Loucy (cell line): ENCODE measurements at regions not wholly inside any gene's neighbourhood (a gene's known extent, or its start where the extent isn't known, plus 50 kb on each side); places are given as distances from the start of the nearest gene placed in this dataset.

Source experiments
- H2AFZ ChIP-seq: fragments of 200-600 bp; sonication (generic); 2 replicates; pipeline ENCODE4 v1.6.0; 2016; ENCODE audit warnings: antibody characterized with exemption, mild to moderate bottlenecking, low read length, moderate library complexity
- H3F3A ChIP-seq: fragments of 200-600 bp; 2 replicates; pipeline ENCODE4 v1.6.0; 2016; ENCODE audit warnings: antibody characterized with exemption, low read depth, mild to moderate bottlenecking
- H3K27me3 ChIP-seq: fragments of 200-600 bp; sonication (generic); 2 replicates; pipeline ENCODE4 v1.6.1; 2014; ENCODE audit warnings: low read length, mild to moderate bottlenecking; ENCODE audit not compliant: insufficient read depth, poor library complexity, severe bottlenecking
- H3K36me3 ChIP-seq: fragments of 200-600 bp; sonication (generic); 2 replicates; pipeline ENCODE4 v1.6.1; 2016; ENCODE audit warnings: low read length; ENCODE audit not compliant: insufficient read depth
- H3K4me1 ChIP-seq: fragments of 200-600 bp; sonication (generic); 2 replicates; pipeline ENCODE4 v1.5.1; 2014; ENCODE audit warnings: low read length, mild to moderate bottlenecking; ENCODE audit not compliant: insufficient read depth, poor library complexity, severe bottlenecking
- H3K4me2 ChIP-seq: fragments of 200-600 bp; sonication (generic); 2 replicates; pipeline ENCODE4 v1.6.0; 2014; ENCODE audit warnings: antibody characterized with exemption, low read length, low read depth, mild to moderate bottlenecking; ENCODE audit not compliant: poor library complexity, severe bottlenecking
- H3K4me3 ChIP-seq: fragments of 200-600 bp; sonication (generic); 2 replicates; pipeline ENCODE4 v1.5.1; 2014; ENCODE audit warnings: low read length, mild to moderate bottlenecking, mixed read lengths; ENCODE audit not compliant: poor library complexity, severe bottlenecking
- H3K79me2 ChIP-seq: fragments of 200-600 bp; sonication (generic); 2 replicates; pipeline ENCODE4 v1.6.1; 2014; ENCODE audit warnings: low read length; ENCODE audit not compliant: insufficient read depth
- H3K9ac ChIP-seq: fragments of 200-600 bp; sonication (generic); 2 replicates; pipeline ENCODE4 v1.6.0; 2014; ENCODE audit warnings: mild to moderate bottlenecking, low read depth, low read length, moderate library complexity; ENCODE audit not compliant: poor library complexity, severe bottlenecking
- H3K9me2 ChIP-seq: fragments of 200-600 bp; sonication (generic); replicated peaks from 2 replicates; pipeline ENCODE4 v1.6.1; 2016; ENCODE audit warnings: low read depth, low read length, mixed read lengths
- H3K9me3 ChIP-seq: fragments of 200-600 bp; sonication (generic); 2 replicates; pipeline ENCODE4 v1.6.1; 2014; ENCODE audit warnings: mild to moderate bottlenecking, antibody characterized with exemption, low read length, low read depth; ENCODE audit not compliant: insufficient read depth
- H4K20me1 ChIP-seq: fragments of 200-600 bp; sonication (generic); 2 replicates; pipeline ENCODE4 v1.6.0; 2014; ENCODE audit warnings: antibody characterized with exemption, low read length, mild to moderate bottlenecking; ENCODE audit not compliant: insufficient read depth, poor library complexity, severe bottlenecking
- EZH2phosphoT487 ChIP-seq: fragments of 200-600 bp; IDR thresholded peaks from 2 replicates; pipeline ENCODE4 v1.6.1; 2018; ENCODE audit warnings: antibody characterized with exemption, mild to moderate bottlenecking, moderate library complexity, borderline replicate concordance
- TF ChIP-seq, protein P1 (sequence below): fragments of 200-600 bp; sonication (generic); conservative IDR thresholded peaks from 2 replicates; pipeline ENCODE4 v1.5.1; 2014; ENCODE audit warnings: mild to moderate bottlenecking, antibody characterized with exemption, low read length

DNA sequence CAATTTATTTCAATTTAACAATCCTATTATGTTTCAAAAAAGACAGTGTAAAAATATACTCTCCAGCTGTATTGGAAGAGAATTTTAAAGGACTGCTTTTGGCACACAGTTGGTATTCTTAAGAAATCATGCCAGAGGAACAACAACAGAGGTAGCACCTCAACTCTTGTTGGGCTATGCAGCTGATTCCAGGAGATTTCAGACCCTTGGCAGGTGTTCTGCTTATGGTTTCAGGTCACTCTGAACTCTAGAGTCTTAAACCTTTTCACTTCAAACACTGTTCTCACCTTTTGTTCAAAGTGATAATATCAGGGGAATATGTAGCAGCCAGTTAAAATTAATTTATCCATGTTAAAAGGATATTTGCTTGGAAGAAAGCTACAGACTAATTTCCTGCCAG is 160.1 kb downstream of the PFKFB3 start:
- H3K9me3 ChIP-seq: peaks cover 16% of the 10 kb centered on the region
- H3K4me2 ChIP-seq: no peak overlapping the region
- no peaks in the 10 kb centered on the region for H3K36me3 ChIP-seq
- H3K4me3 ChIP-seq: no peak overlapping the region
- H3K9me2 ChIP-seq: no peaks in the 10 kb centered on the region
- peaks cover 5% of the 10 kb centered on the region for H3K27me3 ChIP-seq
- no peaks in the 10 kb centered on the region for H4K20me1 ChIP-seq
- no peak overlapping the region for H3K9ac ChIP-seq
- H3K4me1 ChIP-seq: no peaks in the 10 kb centered on the region
- no peaks in the 10 kb centered on the region for H3K79me2 ChIP-seq
- TF ChIP-seq EZH2phosphoT487: no peak
- TF ChIP-seq, protein P1, sequence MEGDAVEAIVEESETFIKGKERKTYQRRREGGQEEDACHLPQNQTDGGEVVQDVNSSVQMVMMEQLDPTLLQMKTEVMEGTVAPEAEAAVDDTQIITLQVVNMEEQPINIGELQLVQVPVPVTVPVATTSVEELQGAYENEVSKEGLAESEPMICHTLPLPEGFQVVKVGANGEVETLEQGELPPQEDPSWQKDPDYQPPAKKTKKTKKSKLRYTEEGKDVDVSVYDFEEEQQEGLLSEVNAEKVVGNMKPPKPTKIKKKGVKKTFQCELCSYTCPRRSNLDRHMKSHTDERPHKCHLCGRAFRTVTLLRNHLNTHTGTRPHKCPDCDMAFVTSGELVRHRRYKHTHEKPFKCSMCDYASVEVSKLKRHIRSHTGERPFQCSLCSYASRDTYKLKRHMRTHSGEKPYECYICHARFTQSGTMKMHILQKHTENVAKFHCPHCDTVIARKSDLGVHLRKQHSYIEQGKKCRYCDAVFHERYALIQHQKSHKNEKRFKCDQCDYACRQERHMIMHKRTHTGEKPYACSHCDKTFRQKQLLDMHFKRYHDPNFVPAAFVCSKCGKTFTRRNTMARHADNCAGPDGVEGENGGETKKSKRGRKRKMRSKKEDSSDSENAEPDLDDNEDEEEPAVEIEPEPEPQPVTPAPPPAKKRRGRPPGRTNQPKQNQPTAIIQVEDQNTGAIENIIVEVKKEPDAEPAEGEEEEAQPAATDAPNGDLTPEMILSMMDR: no peak
- no peak overlapping the region for H2AFZ ChIP-seq
- H3F3A ChIP-seq: no peaks in the 10 kb centered on the region; the same call in 1 of the 2 replicates

DNA sequence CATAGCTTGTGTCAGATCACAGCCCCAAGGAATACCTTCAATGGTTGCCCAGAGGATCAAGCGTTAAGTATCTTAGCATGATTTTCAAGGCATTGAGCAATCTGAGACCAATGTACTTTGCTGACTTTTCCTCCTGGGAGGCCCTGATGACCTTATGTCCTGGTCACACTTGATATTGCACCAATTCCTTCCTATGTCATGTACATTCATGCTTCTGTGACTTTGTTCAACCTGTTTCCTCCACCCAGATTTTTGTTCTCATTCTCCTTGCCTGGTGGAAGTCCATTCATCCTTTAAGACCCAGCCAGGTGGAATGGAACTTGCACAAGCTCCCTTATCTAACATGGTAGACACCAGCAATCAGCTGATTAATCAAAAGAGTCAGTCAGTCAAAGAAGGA is 160.8 kb downstream of the PFKFB3 start:
- H3K9me2 ChIP-seq: no peaks in the 10 kb centered on the region
- no peak for TF ChIP-seq EZH2phosphoT487
- TF ChIP-seq, protein P1: no peak
- no peak overlapping the region for H3K4me2 ChIP-seq
- no peaks in the 10 kb centered on the region for H4K20me1 ChIP-seq
- H3K4me1 ChIP-seq: no peaks in the 10 kb centered on the region
- peaks cover 5% of the 10 kb centered on the region for H3K27me3 ChIP-seq
- no peak overlapping the region for H2AFZ ChIP-seq
- H3K4me3 ChIP-seq: no peak overlapping the region
- no peak overlapping the region for H3K9ac ChIP-seq
- H3F3A ChIP-seq: no peaks in the 10 kb centered on the region
- H3K9me3 ChIP-seq: peaks cover 10% of the 10 kb centered on the region; the same call in 1 of the 2 replicates
- no peaks in the 10 kb centered on the region for H3K36me3 ChIP-seq
- H3K79me2 ChIP-seq: no peaks in the 10 kb centered on the region

DNA sequence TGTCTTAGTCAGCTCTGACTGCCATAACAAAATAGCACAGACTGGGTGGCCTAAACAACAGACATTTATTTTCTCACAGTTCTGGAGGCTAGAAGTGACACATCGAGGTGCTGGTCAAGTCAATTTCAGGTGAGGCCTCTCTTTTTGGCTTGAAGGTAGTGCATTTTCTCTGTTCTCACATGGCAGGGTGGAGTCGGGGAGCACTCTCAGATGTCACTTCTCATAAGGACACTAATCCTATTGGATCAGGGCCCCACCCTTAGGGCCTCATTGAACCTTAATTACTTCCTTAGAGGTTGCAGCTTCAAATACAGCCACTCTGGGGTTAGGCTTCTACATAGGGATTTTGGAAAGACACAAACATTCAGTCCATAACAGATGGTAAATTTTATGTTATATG is 161.6 kb downstream of the PFKFB3 start:
- no peak overlapping the region for H2AFZ ChIP-seq

More for the DNA sequence above, 161.6 kb downstream of the PFKFB3 start:
- H3K9me2 ChIP-seq: no peaks in the 10 kb centered on the region
- H3K4me2 ChIP-seq: no peak overlapping the region
- H3F3A ChIP-seq: no peaks in the 10 kb centered on the region
- no peak overlapping the region for H3K9ac ChIP-seq
- H3K79me2 ChIP-seq: no peaks in the 10 kb centered on the region
- no peaks in the 10 kb centered on the region for H3K4me1 ChIP-seq
- H4K20me1 ChIP-seq: no peaks in the 10 kb centered on the region
- H3K9me3 ChIP-seq: peaks cover 8% of the 10 kb centered on the region; the same call in 1 of the 2 replicates
- TF ChIP-seq, protein P1: no peak
- TF ChIP-seq EZH2phosphoT487: no peak
- no peaks in the 10 kb centered on the region for H3K36me3 ChIP-seq
- H3K27me3 ChIP-seq: peaks cover 5% of the 10 kb centered on the region
- H3K4me3 ChIP-seq: no peak overlapping the region
